ENCODE measurements at regions not wholly inside any gene's neighbourhood (a gene's known extent, or its start where the extent isn't known, plus 50 kb on each side); places are given as distances from the start of the nearest gene placed in this dataset.

DNA sequence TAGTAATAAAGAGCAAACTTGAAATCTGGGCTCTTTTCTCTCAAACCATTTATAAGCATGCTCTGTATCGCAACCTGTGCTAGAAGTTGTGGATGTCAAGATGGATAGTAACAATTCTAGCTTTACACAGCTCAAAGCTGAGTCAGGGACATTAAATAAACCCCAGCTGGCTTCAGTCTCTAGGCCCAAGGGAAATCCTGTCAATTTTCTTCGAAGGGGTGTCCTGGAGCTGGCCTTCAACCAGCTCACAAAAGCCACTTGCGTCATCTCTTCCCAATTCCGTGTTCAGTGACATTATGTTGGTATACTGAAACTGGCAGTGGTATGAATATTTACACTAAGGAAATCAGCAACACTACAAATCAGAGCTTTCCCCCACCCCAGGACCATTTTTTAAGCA, 89.8 kb upstream of the PRKG2 start:
- TF ChIP-seq POLR2AphosphoS5 (IDR thresholded peaks at IDR 0.05) (no peak), CTCF (IDR thresholded peaks at IDR 0.05) (no peak), POLR2A (IDR thresholded peaks at IDR 0.05) (no peak)
